ENCODE measurements at regions not wholly inside any gene's neighbourhood (a gene's known extent, or its start where the extent isn't known, plus 50 kb on each side); places are given as distances from the start of the nearest gene placed in this dataset.

- TF ChIP-seq, protein P1, sequence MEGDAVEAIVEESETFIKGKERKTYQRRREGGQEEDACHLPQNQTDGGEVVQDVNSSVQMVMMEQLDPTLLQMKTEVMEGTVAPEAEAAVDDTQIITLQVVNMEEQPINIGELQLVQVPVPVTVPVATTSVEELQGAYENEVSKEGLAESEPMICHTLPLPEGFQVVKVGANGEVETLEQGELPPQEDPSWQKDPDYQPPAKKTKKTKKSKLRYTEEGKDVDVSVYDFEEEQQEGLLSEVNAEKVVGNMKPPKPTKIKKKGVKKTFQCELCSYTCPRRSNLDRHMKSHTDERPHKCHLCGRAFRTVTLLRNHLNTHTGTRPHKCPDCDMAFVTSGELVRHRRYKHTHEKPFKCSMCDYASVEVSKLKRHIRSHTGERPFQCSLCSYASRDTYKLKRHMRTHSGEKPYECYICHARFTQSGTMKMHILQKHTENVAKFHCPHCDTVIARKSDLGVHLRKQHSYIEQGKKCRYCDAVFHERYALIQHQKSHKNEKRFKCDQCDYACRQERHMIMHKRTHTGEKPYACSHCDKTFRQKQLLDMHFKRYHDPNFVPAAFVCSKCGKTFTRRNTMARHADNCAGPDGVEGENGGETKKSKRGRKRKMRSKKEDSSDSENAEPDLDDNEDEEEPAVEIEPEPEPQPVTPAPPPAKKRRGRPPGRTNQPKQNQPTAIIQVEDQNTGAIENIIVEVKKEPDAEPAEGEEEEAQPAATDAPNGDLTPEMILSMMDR (IDR thresholded peaks at IDR 0.05), result no peak
- no peak for TF ChIP-seq POLR2A (IDR thresholded peaks at IDR 0.05)
Observed at GRCh38 chr7:32298408-32299132, 191.6 kb downstream of the LSM5 start.
